CD8-positive, alpha-beta memory T cell (primary cell): ENCODE measurements at regions not wholly inside any gene's neighbourhood (a gene's known extent, or its start where the extent isn't known, plus 50 kb on each side); places are given as distances from the start of the nearest gene placed in this dataset.

ENCODE experiments used
- CTCF ChIA-PET: fragments of 350-600 bp; sonication (Branson Sonifier 250); formaldehyde crosslinking; loops from one replicate; lab custom pipeline; 2021; ENCODE audit warnings: antibody characterized with exemption; lab: Charles Lee
- POLR2A ChIA-PET: fragments of 350-600 bp; sonication (Branson Sonifier 250); formaldehyde crosslinking; loops from one replicate; lab custom pipeline; 2021; ENCODE audit warnings: antibody characterized with exemption; lab: Charles Lee
- DNase-seq, 5 donors: peaks; one replicate each; pipeline versions ENCODE4 v3.0.0 to v3.0.0-alpha.2; 2020 to 2022; ENCODE audit warnings: mixed read lengths in 1 of 5
- H3K27ac ChIP-seq: one replicate; pipeline ENCODE4 v1.7.0; 2013; ENCODE audit warnings: low read depth, mild to moderate bottlenecking, low read length, moderate library complexity
- H3K27me3 ChIP-seq: 2 replicates; pipeline ENCODE4 v1.7.0; 2013; ENCODE audit warnings: low read length, mild to moderate bottlenecking; ENCODE audit not compliant: insufficient read depth, poor library complexity, severe bottlenecking
- H3K36me3 ChIP-seq: 2 replicates; pipeline ENCODE4 v1.7.0; 2013; ENCODE audit warnings: mild to moderate bottlenecking, low read length, moderate library complexity; ENCODE audit not compliant: insufficient read depth
- H3K4me1 ChIP-seq: 2 replicates; pipeline ENCODE4 v1.7.0; 2013; ENCODE audit warnings: mild to moderate bottlenecking, low read length, moderate library complexity; ENCODE audit not compliant: insufficient read depth
- H3K4me3 ChIP-seq: 2 replicates; pipeline ENCODE4 v1.7.0; 2013; ENCODE audit warnings: mild to moderate bottlenecking, low read length
- H3K9me3 ChIP-seq: 2 replicates; pipeline ENCODE4 v1.7.0; 2013; ENCODE audit warnings: mild to moderate bottlenecking, low read length
- H3K27ac Mint-ChIP-seq, 8 donors: one replicate each; pipeline ENCODE4 v1.8.0; 2020 to 2021; ENCODE audit warnings: mixed read lengths in 8 of 8, mild to moderate bottlenecking in 6 of 8, inconsistent platforms in 3 of 8, moderate library complexity in 3 of 8
- H3K27me3 Mint-ChIP-seq, 2 donors: one replicate each; pipeline ENCODE4 v1.8.0; 2020 to 2021; ENCODE audit warnings: mixed read lengths in 2 of 2, mild to moderate bottlenecking in 1 of 2, moderate library complexity in 1 of 2
- H3K36me3 Mint-ChIP-seq, 3 donors: one replicate each; pipeline ENCODE4 v1.8.0; 2020 to 2021; ENCODE audit warnings: mixed read lengths in 3 of 3, inconsistent platforms in 1 of 3, mild to moderate bottlenecking in 1 of 3
- H3K4me1 Mint-ChIP-seq, 3 donors: one replicate each; pipeline ENCODE4 v1.8.0; 2020 to 2021; ENCODE audit warnings: mixed read lengths in 3 of 3, inconsistent platforms in 1 of 3, mild to moderate bottlenecking in 1 of 3
- H3K4me3 Mint-ChIP-seq, 7 donors: one replicate each; pipeline ENCODE4 v1.8.0; 2020 to 2021; ENCODE audit warnings: mixed read lengths in 7 of 7, mild to moderate bottlenecking in 6 of 7, moderate library complexity in 4 of 7, inconsistent platforms in 2 of 7
- H3K9me3 Mint-ChIP-seq, 5 donors: one replicate each; pipeline ENCODE4 v1.8.0; 2020 to 2022; ENCODE audit warnings: mixed read lengths in 5 of 5, mild to moderate bottlenecking in 3 of 5, moderate library complexity in 2 of 5, inconsistent platforms in 1 of 5

DNA sequence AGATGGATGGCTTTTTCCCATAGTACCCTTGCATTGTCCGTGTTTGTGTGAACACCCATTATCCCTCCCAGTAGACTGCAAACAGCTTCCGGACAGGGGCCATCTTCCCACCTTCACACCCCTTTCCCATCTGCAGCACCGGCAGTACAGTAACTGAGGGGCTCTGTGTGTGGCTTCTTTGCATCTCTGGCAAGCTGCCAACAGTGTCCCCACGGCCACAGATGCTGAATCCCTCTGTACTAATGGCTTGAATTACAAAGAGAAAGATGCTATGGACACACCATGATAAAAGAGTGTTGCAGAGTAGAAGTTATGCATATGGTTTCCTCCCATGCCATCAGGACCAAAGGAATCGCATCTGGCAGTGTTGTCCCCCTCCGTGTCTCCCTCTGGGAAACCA, 101.1 kb upstream of the CDYL start:
- H3K27ac Mint-ChIP-seq: no peak overlapping the region
- POLR2A ChIA-PET: no interaction called here
- Histone ChIP-seq H3K9me3 (no peaks in the 10 kb centered on the region), H3K4me3 (no peak overlapping the region), H3K27me3 (no peaks in the 10 kb centered on the region), H3K4me1 (no peaks in the 10 kb centered on the region), H3K27ac (no peak overlapping the region), H3K36me3 (no peaks in the 10 kb centered on the region)
- no peak overlapping the region for H3K4me3 Mint-ChIP-seq
- no peaks in the 10 kb centered on the region for H3K36me3 Mint-ChIP-seq
- H3K27me3 Mint-ChIP-seq: peaks cover 7 to 19% of the 10 kb centered on the region in 2 donors
- no peaks in the 10 kb centered on the region for H3K4me1 Mint-ChIP-seq
- H3K9me3 Mint-ChIP-seq: no peaks in the 10 kb centered on the region
- CTCF ChIA-PET: interaction anchor here (0.8 kb wide), 1 partner anchor 11 kb away, joined by 3 read pairs; no protein-coding TSS in a partner anchor
- DNase-seq: no peak

DNA sequence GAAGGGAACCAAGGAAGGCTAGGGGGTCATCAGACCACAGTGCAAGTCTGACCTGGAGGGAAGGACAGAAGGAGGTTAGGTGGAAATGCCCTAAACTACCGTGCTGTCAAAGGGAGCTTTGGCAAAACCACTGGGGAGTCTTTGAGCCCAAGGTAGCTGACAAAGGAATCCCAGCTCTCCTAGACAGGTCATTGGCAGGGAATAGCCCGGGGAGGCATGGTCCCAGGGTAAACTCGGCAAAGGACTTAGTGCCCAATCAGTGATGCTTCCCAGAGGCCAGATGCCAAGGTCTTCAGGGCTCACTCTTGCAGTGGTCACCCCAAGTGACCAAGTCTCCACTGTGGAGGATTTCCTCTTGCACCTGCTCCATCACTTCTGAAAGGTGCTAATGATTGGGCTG, 102.3 kb upstream of the CDYL start:
- Histone ChIP-seq H3K4me3 (no peak overlapping the region), H3K36me3 (no peaks in the 10 kb centered on the region), H3K27me3 (no peaks in the 10 kb centered on the region), H3K27ac (no peak overlapping the region), H3K4me1 (no peaks in the 10 kb centered on the region), H3K9me3 (no peaks in the 10 kb centered on the region)
- DNase-seq: no peak
- Mint-ChIP-seq H3K4me3 (no peak overlapping the region), H3K27me3 (peaks cover 7 to 19% of the 10 kb centered on the region in 2 donors), H3K36me3 (no peaks in the 10 kb centered on the region), H3K27ac (peak overlapping the region in 1 of 8 donors; percentile 19), H3K4me1 (no peaks in the 10 kb centered on the region), H3K9me3 (no peaks in the 10 kb centered on the region)
- ChIA-PET CTCF (no interaction called here), POLR2A (no interaction called here)

DNA sequence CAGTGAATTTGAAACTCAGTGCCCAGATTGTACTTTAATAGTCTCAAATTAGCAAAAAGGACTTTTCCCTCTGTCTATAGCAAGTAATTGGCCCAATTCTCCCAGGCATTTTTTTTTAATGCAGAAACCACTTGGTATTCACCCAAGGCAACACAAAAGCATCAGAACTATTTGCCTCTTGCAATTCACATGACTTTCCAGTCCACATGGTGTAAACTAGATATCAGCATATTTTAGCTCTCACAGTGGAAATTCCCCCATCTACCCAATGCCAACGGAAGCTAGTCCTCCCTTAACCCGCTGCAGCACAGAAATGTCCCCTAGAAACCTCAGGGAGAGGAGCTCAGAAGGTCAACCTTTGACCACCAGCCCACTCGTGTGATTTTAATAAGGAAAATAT, 103.4 kb upstream of the CDYL start:
- DNase-seq: no peak
- POLR2A ChIA-PET: no interaction called here
- H3K27ac ChIP-seq: no peak overlapping the region
- H3K36me3 ChIP-seq: no peaks in the 10 kb centered on the region
- Mint-ChIP-seq H3K9me3 (no peaks in the 10 kb centered on the region), H3K4me1 (no peaks in the 10 kb centered on the region), H3K27ac (peak overlapping the region in 2 of 8 donors; percentile 7 to 9), H3K27me3 (peaks cover 7 to 19% of the 10 kb centered on the region in 2 donors), H3K4me3 (no peak overlapping the region), H3K36me3 (no peaks in the 10 kb centered on the region)
- no peaks in the 10 kb centered on the region for H3K4me1 ChIP-seq
- CTCF ChIA-PET: no interaction called here
- H3K4me3 ChIP-seq: no peak overlapping the region
- no peaks in the 10 kb centered on the region for H3K27me3 ChIP-seq
- H3K9me3 ChIP-seq: no peaks in the 10 kb centered on the region

DNA sequence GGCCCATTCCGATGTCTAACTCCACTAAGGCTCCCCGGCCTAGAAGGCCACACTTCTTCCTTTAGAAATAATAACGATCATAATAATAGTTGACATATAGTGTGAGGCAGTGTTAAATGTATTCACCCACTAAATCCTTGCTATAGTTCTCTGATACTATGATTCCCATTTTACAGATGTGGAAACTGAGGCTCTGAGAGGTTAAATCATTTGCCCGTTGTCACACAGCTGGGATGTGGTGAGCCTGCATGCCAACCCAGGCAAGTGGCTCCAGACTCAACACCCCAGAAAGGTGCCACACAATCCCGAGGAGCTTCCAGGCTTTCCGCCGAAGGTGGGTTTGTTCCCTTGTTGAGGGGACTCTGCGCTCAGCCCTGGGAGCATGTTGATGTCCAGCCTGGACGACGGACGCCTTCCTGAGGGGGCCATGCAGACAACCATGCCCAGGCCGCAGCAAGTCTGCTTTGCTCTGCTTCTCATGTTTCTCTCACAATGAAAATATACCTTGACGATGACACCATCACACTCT, 104.6 kb upstream of the CDYL start:
- CTCF ChIA-PET: no interaction called here
- no peak for DNase-seq
- no peaks in the 10 kb centered on the region for H3K27me3 ChIP-seq
- Mint-ChIP-seq H3K27ac (no peak overlapping the region), H3K9me3 (no peaks in the 10 kb centered on the region), H3K4me1 (no peaks in the 10 kb centered on the region), H3K27me3 (peaks cover 7 to 24% of the 10 kb centered on the region in 2 donors), H3K36me3 (no peaks in the 10 kb centered on the region), H3K4me3 (no peak overlapping the region)
- H3K36me3 ChIP-seq: no peaks in the 10 kb centered on the region
- H3K4me1 ChIP-seq: no peaks in the 10 kb centered on the region
- H3K4me3 ChIP-seq: no peak overlapping the region
- H3K27ac ChIP-seq: no peak overlapping the region
- POLR2A ChIA-PET: no interaction called here
- H3K9me3 ChIP-seq: no peaks in the 10 kb centered on the region

DNA sequence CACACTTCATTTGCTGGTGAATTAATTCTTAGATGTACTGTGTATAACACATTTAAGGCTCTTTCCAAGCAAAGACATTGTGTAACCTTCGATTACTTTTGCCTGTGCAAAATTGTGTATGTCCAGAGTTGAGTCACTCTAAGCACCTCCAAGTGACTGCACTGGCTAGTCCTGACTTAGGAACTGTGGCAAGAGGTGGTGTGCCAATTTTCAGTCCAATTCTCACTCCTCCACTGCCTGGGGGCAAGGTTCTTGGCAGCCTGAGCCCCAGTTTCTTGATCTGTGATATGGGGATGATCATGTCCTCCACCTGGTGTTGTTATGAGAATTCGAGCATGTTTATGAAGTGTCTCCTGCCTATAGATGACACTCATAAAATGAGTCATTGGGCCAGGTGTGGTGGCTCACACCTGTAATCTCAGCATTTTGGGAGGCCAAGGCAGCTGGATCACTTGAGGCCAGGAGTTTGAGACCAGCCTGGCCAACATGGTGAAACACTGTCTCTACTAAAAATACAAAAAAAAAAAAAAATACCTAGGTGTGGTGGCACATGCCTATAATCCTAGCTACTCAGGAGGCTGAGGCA, 105.3 kb upstream of the CDYL start:
- no peak overlapping the region for H3K27ac Mint-ChIP-seq
- H3K27me3 ChIP-seq: no peaks in the 10 kb centered on the region
- peaks cover 10 to 27% of the 10 kb centered on the region in 2 donors for H3K27me3 Mint-ChIP-seq
- H3K9me3 ChIP-seq: no peaks in the 10 kb centered on the region
- no peaks in the 10 kb centered on the region for H3K4me1 Mint-ChIP-seq
- no peak overlapping the region for H3K4me3 ChIP-seq
- POLR2A ChIA-PET: no interaction called here
- no peak for DNase-seq
- H3K36me3 Mint-ChIP-seq: no peaks in the 10 kb centered on the region
- CTCF ChIA-PET: no interaction called here
- H3K4me3 Mint-ChIP-seq: no peak overlapping the region
- no peaks in the 10 kb centered on the region for H3K9me3 Mint-ChIP-seq
- no peaks in the 10 kb centered on the region for H3K36me3 ChIP-seq
- H3K27ac ChIP-seq: no peak overlapping the region
- H3K4me1 ChIP-seq: no peaks in the 10 kb centered on the region

DNA sequence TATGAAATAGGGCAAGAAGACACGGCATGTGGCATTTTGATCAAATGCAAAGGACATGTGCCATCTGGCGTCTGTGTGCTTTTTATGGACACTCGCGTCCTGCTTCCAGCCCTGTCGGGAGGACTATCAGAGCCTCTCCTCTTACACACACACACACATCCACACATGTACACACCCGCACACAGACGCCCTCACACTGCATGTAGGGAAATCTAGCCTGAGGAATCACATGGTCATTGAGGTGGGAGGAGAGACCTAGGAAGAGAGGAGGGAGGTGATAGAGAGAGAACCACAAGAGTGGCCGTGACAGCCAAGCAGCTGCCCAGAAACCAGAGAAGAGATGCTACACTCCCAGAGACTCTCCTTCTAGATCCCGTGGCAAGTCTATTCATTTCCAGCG, 105.9 kb upstream of the CDYL start:
- H3K27ac ChIP-seq: no peak overlapping the region
- H3K9me3 ChIP-seq: no peaks in the 10 kb centered on the region
- Mint-ChIP-seq H3K36me3 (no peaks in the 10 kb centered on the region), H3K27ac (peak overlapping the region in 1 of 8 donors; percentile 17), H3K4me3 (no peak overlapping the region), H3K9me3 (no peaks in the 10 kb centered on the region), H3K4me1 (no peaks in the 10 kb centered on the region), H3K27me3 (peaks cover 9 to 24% of the 10 kb centered on the region in 2 donors)
- no peak for DNase-seq
- H3K27me3 ChIP-seq: no peaks in the 10 kb centered on the region
- H3K4me3 ChIP-seq: no peak overlapping the region
- no peaks in the 10 kb centered on the region for H3K4me1 ChIP-seq
- POLR2A ChIA-PET: no interaction called here
- no peaks in the 10 kb centered on the region for H3K36me3 ChIP-seq
- CTCF ChIA-PET: no interaction called here

DNA sequence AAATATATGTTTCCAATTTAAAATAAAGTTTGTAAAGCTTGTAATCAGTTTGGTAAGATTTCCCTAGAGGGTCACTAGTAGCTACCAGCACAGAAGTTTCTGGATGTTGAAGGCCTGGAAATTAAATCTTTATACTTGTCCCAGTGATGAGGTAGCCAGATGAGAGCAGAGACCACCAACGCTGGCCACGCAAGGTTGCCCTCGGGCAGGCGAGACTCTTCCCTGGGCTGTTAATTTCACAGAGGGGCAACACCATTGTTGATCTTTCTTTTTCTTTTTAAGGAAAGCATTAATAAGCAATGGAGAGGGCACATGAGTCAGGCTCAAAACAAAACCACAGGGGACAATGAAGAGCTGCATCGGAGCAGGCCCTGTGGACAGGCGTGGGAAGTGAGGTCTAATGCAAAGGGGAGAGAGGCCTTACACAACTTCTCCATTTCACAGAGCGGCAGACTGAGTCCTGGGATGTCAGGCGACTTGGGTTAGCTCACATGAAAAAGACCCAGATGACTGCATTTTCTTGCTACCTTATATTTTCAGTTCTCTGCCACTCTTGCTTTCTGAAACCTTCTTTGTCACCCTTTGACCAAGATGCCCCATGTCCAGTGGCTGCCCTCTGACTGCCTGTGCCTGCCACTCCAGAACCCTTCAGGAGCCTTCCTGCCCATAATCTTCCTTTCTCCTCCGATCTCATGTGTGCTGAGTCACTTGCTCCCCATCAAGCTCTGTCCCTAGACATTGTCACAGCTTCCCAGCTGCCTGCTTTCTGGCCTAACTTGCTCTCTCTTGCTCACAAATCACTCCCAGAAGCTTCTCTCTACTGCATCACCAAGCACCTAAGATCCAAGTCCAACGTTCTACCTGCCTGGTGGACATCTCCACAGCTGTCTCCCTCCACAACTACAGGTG, 107.7 kb upstream of the CDYL start:
- Mint-ChIP-seq H3K36me3 (no peaks in the 10 kb centered on the region), H3K27ac (peak overlapping the region in 1 of 8 donors; percentile 53), H3K4me1 (no peaks in the 10 kb centered on the region), H3K9me3 (no peaks in the 10 kb centered on the region), H3K27me3 (peaks cover 5 to 15% of the 10 kb centered on the region in 2 donors), H3K4me3 (no peak overlapping the region)
- no peak overlapping the region for H3K27ac ChIP-seq
- no peaks in the 10 kb centered on the region for H3K4me1 ChIP-seq
- H3K4me3 ChIP-seq: no peak overlapping the region
- no peaks in the 10 kb centered on the region for H3K27me3 ChIP-seq
- H3K9me3 ChIP-seq: no peaks in the 10 kb centered on the region
- ChIA-PET POLR2A (no interaction called here), CTCF (interaction anchor here (1.1 kb wide), 1 partner anchor 13 kb away, joined by 3 read pairs; no protein-coding TSS in a partner anchor)
- no peak for DNase-seq
- H3K36me3 ChIP-seq: no peaks in the 10 kb centered on the region

DNA sequence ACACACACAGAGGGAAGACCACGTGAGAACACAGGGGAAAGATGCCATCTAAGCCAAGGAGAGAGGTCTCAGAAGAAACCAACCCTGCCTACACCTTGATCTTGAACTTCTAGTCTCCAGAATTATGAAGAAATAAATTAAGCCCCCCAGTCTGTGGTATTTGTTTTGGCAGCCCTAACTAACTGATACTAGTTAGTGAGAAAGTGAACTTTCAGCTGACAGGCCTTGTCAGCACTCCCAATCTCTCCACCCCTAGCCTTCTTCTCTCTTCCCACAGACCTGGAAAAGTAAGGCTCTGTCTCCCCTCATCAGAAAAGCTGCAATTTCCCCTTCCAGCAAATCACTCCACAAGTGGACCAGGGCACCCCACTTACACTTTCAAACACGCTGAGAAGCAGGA, 108.6 kb upstream of the CDYL start:
- H3K9me3 ChIP-seq: no peaks in the 10 kb centered on the region
- CTCF ChIA-PET: no interaction called here
- peaks cover 5 to 7% of the 10 kb centered on the region in 2 donors for H3K27me3 Mint-ChIP-seq
- H3K4me3 Mint-ChIP-seq: no peak overlapping the region
- POLR2A ChIA-PET: no interaction called here
- peak overlapping the region in 1 of 8 donors; percentile 44 for H3K27ac Mint-ChIP-seq
- no peaks in the 10 kb centered on the region for H3K4me1 ChIP-seq
- no peaks in the 10 kb centered on the region for H3K36me3 ChIP-seq
- H3K36me3 Mint-ChIP-seq: no peaks in the 10 kb centered on the region
- H3K9me3 Mint-ChIP-seq: no peaks in the 10 kb centered on the region
- H3K27me3 ChIP-seq: no peaks in the 10 kb centered on the region
- H3K27ac ChIP-seq: no peak overlapping the region
- no peak overlapping the region for H3K4me3 ChIP-seq
- DNase-seq: no peak
- H3K4me1 Mint-ChIP-seq: no peaks in the 10 kb centered on the region
